ENCODE measurements at regions not wholly inside any gene's neighbourhood (a gene's known extent, or its start where the extent isn't known, plus 50 kb on each side); places are given as distances from the start of the nearest gene placed in this dataset.
A peak's percentile ranks its signal among the peaks of the same experiment; 100 is the strongest.
"Not testable (repeated sequence)": the region's sequence is repeated elsewhere in the genome, so short reads cannot be mapped to it uniquely, and the experiment has no call there.

GRCh38 chr1:61028136-61028535, 54.2 kb upstream of the NFIA start:
- DNase-seq = no peak

- not testable (repeated sequence) for DNase-seq
These were observed 64.3 kb upstream of the NFIA start for GRCh38 chr1:61018068-61018467.

GRCh38 chr1:61017651-61018050, 64.7 kb upstream of the NFIA start:
- DNase-seq = no peak

- DNase-seq = no peak
These were observed 68.3 kb upstream of the NFIA start for GRCh38 chr1:61013946-61014667.

- DNase-seq = no peak
These were observed 69.0 kb upstream of the NFIA start for GRCh38 chr1:61013189-61013945.

GRCh38 chr1:61012341-61012761, 70.0 kb upstream of the NFIA start:
- no peak for DNase-seq

GRCh38 chr1:61011561-61012263, 70.6 kb upstream of the NFIA start:
- no peak for DNase-seq

- no peak for DNase-seq
These were observed 74.6 kb upstream of the NFIA start for GRCh38 chr1:61007534-61008364.

GRCh38 chr1:61005614-61006580, 76.5 kb upstream of the NFIA start:
- DNase-seq = no peak

GRCh38 chr1:61004262-61005003, 77.9 kb upstream of the NFIA start:
- no peak for DNase-seq

- DNase-seq = no peak
These were observed 82.0 kb upstream of the NFIA start for GRCh38 chr1:61000327-61000726.

- DNase-seq = no peak
These were observed 83.6 kb upstream of the NFIA start for GRCh38 chr1:60998786-60999185.

GRCh38 chr1:60994828-60995492, 87.4 kb upstream of the NFIA start:
- no peak for DNase-seq

GRCh38 chr1:60994369-60994768, 88.0 kb upstream of the NFIA start:
- DNase-seq = no peak

GRCh38 chr1:60992165-60992564, 90.2 kb upstream of the NFIA start:
- no peak for DNase-seq

GRCh38 chr1:60990714-60991090, 91.7 kb upstream of the NFIA start:
- no peak for DNase-seq

- DNase-seq = peak; percentile 82
These were observed 92.3 kb upstream of the NFIA start for GRCh38 chr1:60989749-60990713.

- DNase-seq = no peak
These were observed 93.5 kb upstream of the NFIA start for GRCh38 chr1:60988891-60989290.

- DNase-seq = no peak
These were observed 94.5 kb upstream of the NFIA start for GRCh38 chr1:60987904-60988303.

Data from left hindlimb (tissue), 1 donor.